ENCODE measurements at regions not wholly inside any gene's neighbourhood (a gene's known extent, or its start where the extent isn't known, plus 50 kb on each side); places are given as distances from the start of the nearest gene placed in this dataset.

DNA sequence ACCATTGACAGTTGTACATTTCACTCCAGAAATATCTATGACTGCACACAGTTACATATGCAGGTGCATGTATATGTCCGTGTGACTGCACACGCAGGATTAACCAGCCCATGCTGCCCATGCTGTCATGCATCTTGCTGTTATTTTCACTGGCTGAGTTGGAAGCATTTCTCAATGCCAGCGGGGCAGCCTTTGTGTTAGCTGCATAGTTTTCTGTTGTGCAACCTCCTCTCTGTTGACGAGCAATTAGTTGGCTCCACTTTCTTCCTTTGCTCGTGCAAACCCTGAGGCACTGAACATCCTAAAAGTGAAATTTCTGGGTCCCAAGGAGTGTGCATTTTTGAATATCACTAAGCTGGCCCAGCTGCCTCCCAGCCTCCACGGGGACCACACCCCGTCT, 133.4 kb upstream of the GLI2 start:
- TF ChIP-seq, protein P1, sequence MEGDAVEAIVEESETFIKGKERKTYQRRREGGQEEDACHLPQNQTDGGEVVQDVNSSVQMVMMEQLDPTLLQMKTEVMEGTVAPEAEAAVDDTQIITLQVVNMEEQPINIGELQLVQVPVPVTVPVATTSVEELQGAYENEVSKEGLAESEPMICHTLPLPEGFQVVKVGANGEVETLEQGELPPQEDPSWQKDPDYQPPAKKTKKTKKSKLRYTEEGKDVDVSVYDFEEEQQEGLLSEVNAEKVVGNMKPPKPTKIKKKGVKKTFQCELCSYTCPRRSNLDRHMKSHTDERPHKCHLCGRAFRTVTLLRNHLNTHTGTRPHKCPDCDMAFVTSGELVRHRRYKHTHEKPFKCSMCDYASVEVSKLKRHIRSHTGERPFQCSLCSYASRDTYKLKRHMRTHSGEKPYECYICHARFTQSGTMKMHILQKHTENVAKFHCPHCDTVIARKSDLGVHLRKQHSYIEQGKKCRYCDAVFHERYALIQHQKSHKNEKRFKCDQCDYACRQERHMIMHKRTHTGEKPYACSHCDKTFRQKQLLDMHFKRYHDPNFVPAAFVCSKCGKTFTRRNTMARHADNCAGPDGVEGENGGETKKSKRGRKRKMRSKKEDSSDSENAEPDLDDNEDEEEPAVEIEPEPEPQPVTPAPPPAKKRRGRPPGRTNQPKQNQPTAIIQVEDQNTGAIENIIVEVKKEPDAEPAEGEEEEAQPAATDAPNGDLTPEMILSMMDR (IDR thresholded peaks at IDR 0.05): no peak
- TF ChIP-seq POLR2A (IDR thresholded peaks at IDR 0.05): no peak
